HG03045 (cell line): ENCODE measurements at regions not wholly inside any gene's neighbourhood (a gene's known extent, or its start where the extent isn't known, plus 50 kb on each side); places are given as distances from the start of the nearest gene placed in this dataset.
"Not testable (repeated sequence)": the region's sequence is repeated elsewhere in the genome, so short reads cannot be mapped to it uniquely, and the experiment has no call there.

ENCODE experiments used
- ATAC-seq: cut with Tn5 transposase; IDR thresholded peaks from one replicate; pipeline ENCODE4 v1.9.1; 2021; ENCODE audit warnings: mild to moderate bottlenecking, moderate library complexity; ENCODE audit not compliant: unreplicated experiment

- ATAC-seq = no peak
Observed at GRCh38 chr4:19266566-19266965, 985.1 kb upstream of the SLIT2 start.

DNA sequence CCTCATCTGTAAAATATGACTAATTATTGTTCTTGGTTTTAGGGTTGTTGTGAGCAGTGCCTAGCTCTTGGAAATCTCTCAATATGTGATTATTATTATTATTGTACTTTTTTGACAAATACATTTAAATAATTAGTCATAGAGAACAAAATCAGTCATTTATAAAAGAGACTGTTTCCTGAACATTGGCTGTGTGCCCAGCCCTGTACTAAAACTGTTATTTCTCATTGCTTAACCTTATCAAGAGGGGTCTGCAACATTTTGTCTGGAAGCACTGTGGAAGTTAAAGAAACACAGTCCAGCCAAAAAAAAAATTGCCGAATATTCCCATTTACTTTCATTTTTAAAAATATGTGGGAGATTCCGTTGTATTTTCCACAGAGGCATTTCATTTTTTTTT lies 989.2 kb upstream of the SLIT2 start:
- no peak for ATAC-seq

DNA sequence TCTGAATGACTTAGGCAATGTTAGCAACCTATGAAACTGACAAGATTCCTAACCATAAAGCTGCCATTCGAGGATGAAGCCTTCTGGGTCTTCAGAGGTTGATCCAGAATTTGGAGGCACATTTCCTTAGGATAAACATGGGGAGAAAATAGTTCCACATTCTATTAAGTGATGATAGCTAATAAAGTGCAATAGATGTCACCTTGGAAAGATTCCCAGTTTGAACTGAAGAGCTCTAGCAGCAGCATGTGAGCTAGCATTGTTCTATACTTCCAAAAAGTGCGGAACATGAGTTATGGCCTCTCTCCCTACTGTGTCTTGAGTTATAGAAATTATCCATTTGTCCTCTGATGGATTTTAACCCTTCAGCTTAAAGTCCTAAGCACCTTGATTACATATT lies 991.4 kb upstream of the SLIT2 start:
- ATAC-seq = no peak

DNA sequence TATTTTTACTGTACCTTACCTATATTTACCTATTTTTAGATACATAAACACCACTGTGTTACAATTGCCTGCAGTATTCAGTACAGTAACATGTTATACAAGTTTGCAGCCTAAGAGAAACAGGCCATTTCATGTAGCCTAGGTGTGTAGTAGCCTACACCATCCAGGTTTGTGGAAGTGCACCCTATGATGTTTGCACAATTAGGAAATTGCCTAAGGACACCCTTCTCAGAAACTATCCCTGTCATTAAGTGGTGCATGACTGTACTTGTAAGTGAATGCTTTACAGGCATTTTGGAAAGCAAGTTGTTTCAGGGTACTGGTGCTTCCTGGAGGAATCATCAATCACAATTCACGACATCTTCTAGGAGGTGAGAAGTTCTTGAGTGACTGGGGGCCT lies 991.8 kb upstream of the SLIT2 start:
- ATAC-seq = no peak

DNA sequence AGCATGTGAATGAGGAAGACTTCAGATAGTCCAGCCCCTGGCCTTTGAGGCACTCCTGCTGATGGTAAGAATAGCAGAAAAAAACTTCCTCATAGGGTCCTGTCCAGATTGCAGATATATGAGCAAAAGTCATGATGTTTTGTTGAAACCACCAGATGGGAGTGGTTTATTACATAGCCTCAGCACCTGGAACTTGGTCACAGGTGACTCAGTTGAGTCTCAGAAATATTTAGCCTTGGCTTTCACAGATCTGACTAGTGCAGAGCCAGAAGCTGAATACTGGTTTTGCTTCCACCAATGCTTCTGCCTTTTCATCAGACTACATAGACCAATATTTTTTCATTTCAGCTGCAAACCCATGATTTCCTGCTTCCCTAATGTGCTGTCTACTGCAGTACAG lies 994.9 kb upstream of the SLIT2 start:
- ATAC-seq = no peak

DNA sequence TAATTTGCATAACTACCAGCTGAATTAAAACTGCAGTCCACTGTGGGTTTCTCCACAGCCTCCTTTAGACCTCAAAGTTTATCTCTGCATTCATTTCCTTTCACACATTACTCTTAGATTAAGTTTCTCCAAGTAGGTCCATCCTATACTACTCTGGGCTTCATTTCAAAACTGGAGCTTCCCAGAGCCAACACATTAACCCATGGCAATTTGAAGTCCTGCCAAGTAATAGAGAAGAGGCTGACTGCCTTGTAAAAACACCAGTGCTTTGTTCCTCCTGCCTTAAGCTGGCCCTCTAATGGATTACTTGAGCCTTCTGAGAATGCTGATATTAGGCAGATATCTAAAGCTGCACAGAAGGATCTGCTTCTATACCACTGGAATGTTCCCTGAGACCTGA lies 997.2 kb upstream of the SLIT2 start:
- ATAC-seq = no peak

GRCh38 chr4:19248023-19248422 lies 1003.7 kb upstream of the SLIT2 start:
- no peak for ATAC-seq

GRCh38 chr4:19241895-19242294 lies 1009.8 kb upstream of the SLIT2 start:
- no peak for ATAC-seq

DNA sequence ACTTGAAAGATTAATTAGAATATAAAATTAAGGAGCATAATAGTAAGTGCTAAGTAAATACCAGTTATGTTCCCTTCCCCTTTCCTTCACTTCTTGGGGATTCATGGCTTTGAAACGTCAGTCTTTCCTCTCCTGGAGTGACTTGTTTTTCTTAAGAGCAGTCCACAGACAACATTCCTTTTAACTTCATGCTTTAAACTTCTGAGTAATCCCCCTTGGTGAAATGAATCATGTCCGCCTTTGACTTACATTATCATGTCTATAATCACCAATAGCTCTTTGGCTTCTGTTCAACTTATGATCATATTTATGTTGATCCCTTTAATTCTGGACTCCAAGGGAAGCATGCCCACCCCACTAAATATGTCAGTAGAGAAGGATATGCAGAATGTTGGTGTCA lies 1012.1 kb upstream of the SLIT2 start:
- no peak for ATAC-seq

DNA sequence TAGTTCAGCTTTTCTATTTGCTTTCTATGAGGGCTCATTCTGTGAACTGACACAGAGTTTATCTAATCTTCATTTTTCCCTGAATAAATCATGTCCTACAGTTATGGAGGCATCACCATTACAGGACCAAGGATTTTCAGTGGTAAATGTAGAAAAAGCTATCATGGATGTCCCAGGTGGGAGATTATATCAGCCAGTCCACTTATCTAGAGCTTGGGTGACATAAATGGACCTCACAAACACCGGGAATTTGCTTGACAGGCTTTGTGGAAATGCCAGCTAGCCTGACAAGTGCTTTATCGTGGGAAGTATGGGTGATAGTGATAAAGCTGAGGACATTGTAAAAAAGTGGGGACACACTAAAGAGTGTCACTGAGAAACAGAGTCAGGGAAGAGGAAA lies 1015.2 kb upstream of the SLIT2 start:
- no peak for ATAC-seq

GRCh38 chr4:19230906-19231545 lies 1020.7 kb upstream of the SLIT2 start:
- no peak for ATAC-seq

- ATAC-seq = no peak
Observed at GRCh38 chr4:19227701-19228100, 1024.0 kb upstream of the SLIT2 start.

DNA sequence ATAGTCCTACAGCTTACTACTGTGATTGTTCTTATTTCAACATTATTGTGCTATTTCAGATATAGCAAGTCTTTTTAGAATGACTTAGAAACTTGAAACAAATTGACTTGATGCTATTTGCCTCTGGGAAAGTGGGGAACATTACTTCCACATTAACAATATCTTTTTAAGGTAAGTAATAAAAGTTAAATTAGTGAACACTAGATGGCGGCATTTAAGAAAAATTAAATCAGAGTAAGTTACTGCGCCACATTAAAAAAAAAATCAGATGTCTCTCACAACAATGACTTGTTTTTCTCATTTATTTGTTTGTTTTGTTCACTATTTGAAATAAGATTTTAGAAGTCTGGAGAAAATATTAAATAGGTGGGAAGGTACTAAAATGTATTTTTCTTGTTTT lies 1026.9 kb upstream of the SLIT2 start:
- no peak for ATAC-seq

- no peak for ATAC-seq
Observed at GRCh38 chr4:19216476-19216875, 1035.2 kb upstream of the SLIT2 start.

- no peak for ATAC-seq
Observed at GRCh38 chr4:19214591-19215186, 1037.0 kb upstream of the SLIT2 start.

GRCh38 chr4:19213388-19213787 lies 1038.3 kb upstream of the SLIT2 start:
- no peak for ATAC-seq

DNA sequence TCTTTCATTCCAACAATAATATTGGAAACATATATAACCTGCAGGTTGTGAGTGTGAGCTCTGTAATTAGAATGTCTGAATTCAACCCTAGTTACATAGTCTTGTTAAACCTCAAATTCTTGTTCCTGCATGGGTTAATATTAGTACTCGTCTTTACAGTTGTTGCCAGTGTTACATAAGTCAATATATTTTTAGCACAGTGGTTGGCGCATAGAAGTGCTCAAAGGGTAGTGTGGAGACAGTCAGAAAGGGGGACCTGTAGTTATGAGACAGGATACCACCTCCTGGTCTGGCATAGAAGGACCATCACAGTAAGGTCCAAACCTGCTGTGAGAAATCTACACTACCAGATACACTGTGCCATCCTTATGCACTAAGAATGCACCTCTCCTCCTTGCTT lies 1045.9 kb upstream of the SLIT2 start:
- no peak for ATAC-seq

DNA sequence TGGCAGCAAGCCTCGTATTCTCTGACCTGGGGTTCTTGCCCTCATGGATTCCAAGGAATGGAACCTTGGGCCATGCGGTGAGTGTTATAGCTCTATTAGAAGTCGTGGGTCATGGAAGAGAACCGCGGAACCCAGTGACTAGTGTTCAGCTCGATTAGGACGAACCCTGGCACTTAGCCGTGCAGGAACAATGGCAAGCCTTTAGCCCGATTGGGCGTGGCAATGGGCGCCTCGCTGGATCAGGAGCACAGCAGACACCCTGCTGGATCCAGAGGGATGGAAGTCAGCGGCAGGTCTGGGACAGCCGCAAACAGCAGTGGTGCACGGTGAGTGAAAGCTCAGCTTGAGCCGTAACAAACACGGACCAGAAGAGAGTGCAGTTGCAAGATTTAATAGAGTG lies 1053.9 kb upstream of the SLIT2 start:
- ATAC-seq = not testable (repeated sequence)

DNA sequence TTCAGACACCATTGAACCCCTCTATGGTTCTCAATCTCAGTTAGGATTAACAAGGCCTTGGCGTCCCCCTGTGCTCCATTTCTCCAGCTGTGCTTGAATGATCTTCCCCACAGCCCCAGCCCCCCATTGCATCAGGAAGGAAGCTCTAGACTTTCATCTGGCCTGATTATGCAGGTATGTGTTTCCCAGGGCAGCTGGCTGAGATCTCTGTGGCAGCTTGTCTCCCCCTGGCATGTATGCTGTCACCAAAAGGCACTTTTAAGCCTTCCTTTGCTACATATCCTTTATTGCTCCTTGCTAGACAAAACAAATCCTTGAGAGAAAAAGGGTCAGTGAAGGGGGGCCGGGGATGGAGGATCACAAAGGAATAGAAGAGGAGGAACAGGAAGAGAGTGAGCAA lies 1056.0 kb upstream of the SLIT2 start:
- ATAC-seq = no peak

DNA sequence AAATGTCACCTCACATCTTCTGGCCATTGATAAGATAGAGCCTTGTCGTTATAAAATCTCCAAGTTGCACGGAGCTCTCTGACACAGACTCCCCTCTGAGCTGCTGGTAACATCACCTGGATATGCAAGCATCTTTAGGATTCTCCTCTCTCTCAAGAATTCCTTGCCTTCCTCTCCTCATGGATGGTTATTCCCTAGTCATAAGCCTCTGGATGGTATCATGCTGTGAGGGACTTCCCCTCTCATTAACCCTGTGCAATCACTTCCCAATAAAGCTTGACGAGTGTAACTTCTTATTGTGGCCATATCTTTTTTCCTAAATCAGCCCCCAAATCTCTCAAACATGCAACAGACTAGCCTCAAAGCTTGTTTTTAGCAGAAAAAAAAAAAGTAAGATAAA lies 1057.0 kb upstream of the SLIT2 start:
- no peak for ATAC-seq

GRCh38 chr4:19193274-19193981 lies 1058.3 kb upstream of the SLIT2 start:
- no peak for ATAC-seq

DNA sequence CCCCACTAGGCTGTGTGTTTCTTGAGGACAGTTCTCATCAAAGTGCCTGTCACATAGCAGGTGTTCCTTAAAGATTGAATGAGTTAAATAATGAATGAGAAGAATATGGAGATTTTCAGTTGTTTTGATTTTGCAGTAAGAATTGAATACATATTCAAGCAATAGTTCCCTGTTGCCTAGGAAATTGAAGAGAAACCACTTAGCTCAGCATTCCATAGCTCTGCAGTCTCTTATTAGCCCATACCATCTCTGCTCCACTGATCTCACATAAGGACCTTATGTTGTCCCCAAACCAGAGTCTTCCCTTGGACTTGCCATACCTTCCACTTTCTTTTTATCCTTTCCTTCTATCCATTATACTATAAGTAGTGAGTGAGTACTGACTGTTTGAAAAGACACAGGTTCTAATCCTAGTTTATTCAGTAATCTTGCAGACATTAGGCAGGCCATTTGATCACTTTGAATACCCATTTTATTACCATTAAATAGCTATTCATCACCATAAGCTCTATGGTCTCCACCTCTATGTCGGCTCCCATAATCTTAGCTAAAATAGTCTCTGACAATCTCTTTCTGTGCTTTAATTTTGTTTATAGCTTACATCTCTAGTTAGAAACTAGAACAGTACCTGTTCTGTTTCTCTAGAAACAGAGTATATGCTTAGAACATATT lies 1059.6 kb upstream of the SLIT2 start:
- no peak for ATAC-seq
